Osteoblast (primary cell): ENCODE measurements at regions not wholly inside any gene's neighbourhood (a gene's known extent, or its start where the extent isn't known, plus 50 kb on each side); places are given as distances from the start of the nearest gene placed in this dataset. TPM values are rescaled to one million over a fixed set of nuclear protein-coding genes. Genes with fewer than 3 reads are reported as not detected.

Experiments
- DNase-seq: peaks from one replicate; pipeline ENCODE4 v3.0.0; 2011; ENCODE audit warnings: low spot score, mixed read lengths; ENCODE audit not compliant: insufficient read length; ENCODE audit errors: missing footprints
- H2AFZ ChIP-seq: 2 replicates; pipeline ENCODE4 v1.6.0; 2011; ENCODE audit warnings: mild to moderate bottlenecking, low read length
- H3K27ac ChIP-seq: 2 replicates; pipeline ENCODE4 v1.5.1; 2011; ENCODE audit warnings: mild to moderate bottlenecking, low read depth, low read length, moderate library complexity
- H3K27me3 ChIP-seq: 2 replicates; pipeline ENCODE4 v1.6.0; 2012; ENCODE audit warnings: mild to moderate bottlenecking, control low read depth, inconsistent platforms, low read length, moderate library complexity; ENCODE audit not compliant: insufficient read depth
- H3K36me3 ChIP-seq: 2 replicates; pipeline ENCODE4 v1.5.1; 2011; ENCODE audit warnings: mild to moderate bottlenecking, low read length, control low read depth, moderate library complexity; ENCODE audit not compliant: insufficient read depth
- H3K4me1 ChIP-seq: 2 replicates; pipeline ENCODE4 v1.5.1; 2011; ENCODE audit warnings: mild to moderate bottlenecking, low read length, control low read depth, moderate library complexity; ENCODE audit not compliant: insufficient read depth
- H3K4me2 ChIP-seq: 2 replicates; pipeline ENCODE4 v1.6.0; 2011; ENCODE audit warnings: mild to moderate bottlenecking, low read length; ENCODE audit not compliant: insufficient read depth
- H3K4me3 ChIP-seq: fragments of 200-600 bp; sonication (generic); 3 replicates; pipeline ENCODE4 v1.5.1; 2012; ENCODE audit warnings: mild to moderate bottlenecking, low read length, inconsistent platforms; ENCODE audit not compliant: insufficient read depth
- H3K79me2 ChIP-seq: 2 replicates; pipeline ENCODE4 v1.6.0; 2012; ENCODE audit warnings: mild to moderate bottlenecking, low read length, control low read depth, inconsistent platforms; ENCODE audit not compliant: insufficient read depth
- H3K9me3 ChIP-seq: 2 replicates; pipeline ENCODE4 v1.5.1; 2011; ENCODE audit warnings: low read depth, low read length, control low read depth
- H4K20me1 ChIP-seq: 2 replicates; pipeline ENCODE4 v1.6.0; 2012; ENCODE audit warnings: mild to moderate bottlenecking, low read length, control low read depth; ENCODE audit not compliant: insufficient read depth
- CTCF ChIP-seq: IDR thresholded peaks from 2 replicates; pipeline ENCODE4 v1.5.1; 2011; ENCODE audit warnings: mild to moderate bottlenecking, low read depth, low read length, moderate library complexity; ENCODE audit errors: extremely low read depth
- small RNA-seq: library from RNA; depleted of rRNA; stranded (forward); fragments of <200 nt; gene quantifications from one replicate; pipeline ENCODE3, GENCODE V24; 2012

DNA sequence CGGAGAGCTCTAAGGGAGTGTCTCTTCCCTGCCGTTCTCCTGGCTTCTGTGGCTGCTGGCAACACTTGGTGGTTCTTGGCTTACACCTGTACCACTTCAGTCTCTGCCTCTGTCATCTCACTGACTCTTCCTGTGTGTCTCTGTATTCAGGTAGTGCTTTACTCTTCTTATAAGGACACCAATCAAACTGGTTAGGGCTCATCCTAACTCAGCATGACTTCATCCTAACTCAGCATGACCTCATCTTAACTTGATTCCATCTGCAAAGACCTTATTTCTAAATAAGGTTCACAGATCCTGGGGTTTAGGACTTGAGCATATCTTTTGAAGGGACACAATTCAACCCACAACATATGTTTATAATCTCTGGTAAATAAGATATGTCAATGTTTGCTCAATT, 51.6 kb upstream of the DSEL start:
- no peak for TF ChIP-seq CTCF

More for the DNA sequence above, 51.6 kb upstream of the DSEL start:
- Histone ChIP-seq H3K79me2 (no peaks in the 10 kb centered on the region), H4K20me1 (no peaks in the 10 kb centered on the region), H3K27ac (no peak overlapping the region), H3K36me3 (no peaks in the 10 kb centered on the region), H3K4me1 (no peaks in the 10 kb centered on the region), H3K9me3 (no peaks in the 10 kb centered on the region), H3K4me3 (no peak overlapping the region), H3K4me2 (no peak overlapping the region), H3K27me3 (no peaks in the 10 kb centered on the region), H2AFZ (peak overlapping the region; percentile 25)
- DNase-seq: no peak

Small RNA genes in the stretch of these regions (small RNA-seq; reads per million reads assigned to genes)
- gene AC067819.1: not detected
